AG08396 (cell line): ENCODE measurements at regions not wholly inside any gene's neighbourhood (a gene's known extent, or its start where the extent isn't known, plus 50 kb on each side); places are given as distances from the start of the nearest gene placed in this dataset.
A peak's percentile ranks its signal among the peaks of the same experiment; 100 is the strongest.

ENCODE experiments used
- DNase-seq: peaks from one replicate; pipeline ENCODE4 v3.0.0; 2012; ENCODE audit warnings: low spot score, mixed read lengths

DNA sequence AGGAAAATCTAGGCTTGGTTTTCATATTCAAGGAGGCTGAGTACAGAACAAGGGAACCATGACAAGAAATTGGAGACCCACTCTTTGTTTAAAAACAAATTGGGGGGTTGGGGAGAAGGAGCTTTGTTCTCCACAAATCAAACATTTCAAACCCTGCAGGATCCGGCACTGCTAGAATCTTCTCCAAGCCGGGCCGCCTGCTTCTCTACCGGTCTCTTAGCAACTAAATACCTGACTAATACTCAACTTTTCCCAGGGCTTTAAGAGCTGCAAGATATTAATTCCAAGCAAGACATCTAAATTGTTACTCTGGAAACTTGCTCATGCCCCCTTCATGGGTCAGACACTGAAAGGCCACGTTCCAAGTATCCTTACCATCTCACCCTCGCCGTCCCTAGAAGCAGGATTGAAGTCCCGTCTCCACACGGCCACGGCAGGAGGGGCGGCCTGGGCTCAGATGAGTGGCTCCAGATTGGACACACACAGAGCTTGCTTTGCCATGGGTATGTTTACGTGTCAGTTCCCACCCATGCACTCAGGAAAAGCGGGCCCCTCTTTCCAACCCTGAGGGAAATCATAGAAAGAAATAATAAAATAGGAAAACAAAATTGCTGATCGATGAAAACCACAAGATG is 126.4 kb upstream of the CDH4 start:
- no peak for DNase-seq

DNA sequence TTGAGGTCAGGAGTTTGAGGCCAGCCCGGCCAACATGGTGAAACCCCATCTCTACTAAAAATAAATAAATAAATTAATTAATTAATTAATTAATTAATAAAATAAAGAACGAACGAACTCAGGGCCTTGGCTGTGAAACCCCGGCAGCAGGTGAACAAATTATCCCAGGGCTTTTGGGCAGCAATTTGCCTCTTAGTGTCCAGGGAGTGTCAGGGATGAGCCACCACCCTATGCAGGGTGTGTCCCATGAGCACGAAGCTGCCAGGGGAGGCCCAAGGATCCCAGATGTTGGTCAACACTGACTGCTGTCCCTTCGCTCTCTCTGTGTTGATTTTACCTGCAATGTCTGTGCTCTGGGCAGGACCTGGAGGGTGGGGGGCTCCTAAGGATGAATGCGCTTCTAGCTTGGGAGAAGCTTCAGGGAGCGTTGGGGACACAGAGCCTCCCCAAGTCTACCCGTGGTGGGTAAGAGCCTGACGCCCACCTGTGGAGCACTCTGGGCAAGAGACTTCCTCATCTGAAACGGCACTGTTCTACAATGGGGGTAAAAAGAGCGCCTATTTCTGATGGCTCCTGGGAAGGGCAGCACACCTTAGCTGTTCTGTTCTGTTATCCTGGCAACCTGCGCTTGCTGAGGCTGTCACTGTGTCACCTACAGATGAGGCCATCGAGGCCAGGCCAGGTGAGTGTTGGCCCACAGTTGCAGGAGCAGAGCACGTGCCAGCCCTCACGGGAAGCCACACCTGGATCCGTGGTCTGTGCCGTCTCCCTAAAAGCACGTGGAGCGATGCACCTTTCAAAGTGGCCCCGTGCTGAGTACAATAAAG is 125.5 kb upstream of the CDH4 start:
- DNase-seq = no peak

DNA sequence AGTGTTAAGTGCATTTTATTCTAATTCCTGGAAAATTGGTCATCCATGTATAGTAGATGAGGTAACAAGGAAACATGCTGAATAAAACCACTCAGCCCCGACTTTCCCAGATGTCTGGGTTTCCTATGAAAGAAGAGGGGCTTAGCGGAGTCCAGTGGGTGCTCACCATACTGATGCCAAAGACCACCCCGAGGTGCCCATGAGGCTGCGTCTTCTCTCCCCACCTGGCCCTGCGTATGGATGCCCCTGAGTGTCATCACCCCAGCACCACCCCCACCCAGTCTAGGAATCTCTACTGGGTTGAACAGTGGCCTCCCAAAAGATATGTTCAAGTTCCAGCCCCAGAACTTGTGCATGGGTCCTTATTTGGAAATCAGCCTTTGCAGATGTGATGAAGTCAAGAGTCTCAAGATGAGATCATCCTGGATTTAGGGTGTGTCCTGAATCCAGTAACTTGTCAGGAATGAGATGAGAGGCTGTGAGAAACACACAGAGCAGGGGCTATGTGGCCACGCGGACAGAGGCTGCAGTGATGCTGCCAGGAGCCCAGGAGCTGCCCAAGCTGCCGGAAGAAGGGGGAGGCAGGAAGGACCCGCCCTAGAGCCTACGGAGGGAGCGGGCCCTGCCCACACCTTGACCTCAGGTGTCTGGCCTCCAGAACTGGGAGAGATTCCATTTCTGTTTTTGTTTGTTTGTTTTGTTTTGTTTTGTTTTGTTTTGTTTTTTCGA is 124.6 kb upstream of the CDH4 start:
- peak; percentile 60 for DNase-seq

DNA sequence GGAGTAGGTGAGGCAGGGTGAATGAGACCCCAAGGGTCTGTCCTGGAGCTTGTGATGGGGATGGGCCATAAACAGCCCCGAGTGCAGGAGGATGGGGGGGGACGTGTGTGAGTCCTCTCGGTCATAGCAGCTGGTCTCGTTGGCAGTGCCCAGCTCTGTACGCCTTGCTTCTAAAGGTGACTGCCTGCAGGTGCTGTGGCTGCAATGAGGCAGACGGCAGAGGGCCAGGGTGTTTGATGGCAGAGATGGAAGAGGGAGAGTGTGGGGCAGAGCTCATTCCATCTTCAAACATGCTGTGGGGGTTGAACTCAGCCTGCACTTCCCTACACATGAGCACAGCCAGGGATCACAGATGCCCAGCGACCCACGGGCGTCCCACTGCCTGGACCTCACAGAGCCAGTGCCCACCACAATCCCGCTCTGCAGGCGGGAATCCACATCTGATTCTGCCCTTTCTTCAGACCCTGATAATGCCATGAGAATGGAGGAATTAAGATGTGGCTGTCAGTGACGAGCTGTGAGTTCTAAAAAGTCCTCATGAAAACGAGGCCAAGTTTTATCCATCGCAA is 123.3 kb upstream of the CDH4 start:
- DNase-seq = no peak

DNA sequence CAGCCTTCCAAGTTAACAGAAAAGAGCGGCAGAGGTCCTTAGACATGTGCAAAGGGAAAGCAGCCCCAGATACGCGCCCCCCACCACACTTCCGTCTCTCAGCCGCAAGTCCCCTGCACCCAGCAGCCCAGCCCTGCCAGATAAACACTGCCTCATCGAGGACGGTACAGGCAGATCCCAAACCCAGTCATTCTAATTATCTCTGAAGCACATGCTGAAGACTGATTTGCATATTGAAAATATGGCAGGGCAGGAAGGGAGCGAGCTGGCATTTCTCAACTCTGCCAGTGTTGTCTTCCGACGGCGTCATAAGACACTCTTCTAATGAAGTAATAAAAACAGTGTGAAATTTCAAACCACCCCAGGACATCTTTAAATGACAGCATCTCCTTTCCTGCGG is 122.8 kb upstream of the CDH4 start:
- no peak for DNase-seq

DNA sequence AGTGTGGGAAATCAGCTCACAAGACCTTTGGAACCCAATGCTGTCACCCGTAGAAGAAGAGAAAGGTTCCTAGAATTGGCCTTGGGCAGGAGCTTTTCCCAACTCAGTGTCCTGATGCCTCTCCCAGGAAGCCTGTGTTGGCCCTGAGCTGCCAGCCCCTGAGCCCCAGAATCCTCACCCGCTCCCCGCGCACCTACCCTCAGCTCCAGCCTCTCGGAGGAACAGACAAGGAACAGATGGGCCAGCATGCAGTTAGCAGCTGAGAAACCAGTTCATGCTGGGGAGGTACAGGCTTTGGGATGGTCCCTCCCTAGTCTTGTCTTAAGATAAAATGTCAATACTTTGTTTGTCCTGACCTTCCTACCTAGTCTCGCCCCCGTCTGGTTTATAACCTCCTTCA is 121.9 kb upstream of the CDH4 start:
- no peak for DNase-seq

DNA sequence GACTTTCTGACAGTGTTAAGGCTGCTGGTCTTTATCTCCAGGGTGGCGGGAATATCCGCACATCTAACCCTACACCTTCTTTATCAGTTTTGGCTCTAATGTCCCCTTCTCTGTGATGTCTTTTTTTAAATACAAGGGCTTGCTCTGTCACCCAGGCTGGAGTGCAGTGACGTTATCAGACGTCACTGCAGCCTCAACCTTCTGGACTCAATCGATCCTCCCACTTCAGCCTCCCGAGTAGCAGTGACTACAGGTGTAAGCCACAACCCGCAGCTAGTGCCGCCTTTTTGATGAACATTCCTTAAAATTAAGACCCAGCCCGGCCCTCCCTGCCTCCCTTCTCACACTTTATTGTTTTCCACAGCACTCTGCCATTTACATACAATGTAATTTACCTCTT is 120.1 kb upstream of the CDH4 start:
- DNase-seq = no peak

DNA sequence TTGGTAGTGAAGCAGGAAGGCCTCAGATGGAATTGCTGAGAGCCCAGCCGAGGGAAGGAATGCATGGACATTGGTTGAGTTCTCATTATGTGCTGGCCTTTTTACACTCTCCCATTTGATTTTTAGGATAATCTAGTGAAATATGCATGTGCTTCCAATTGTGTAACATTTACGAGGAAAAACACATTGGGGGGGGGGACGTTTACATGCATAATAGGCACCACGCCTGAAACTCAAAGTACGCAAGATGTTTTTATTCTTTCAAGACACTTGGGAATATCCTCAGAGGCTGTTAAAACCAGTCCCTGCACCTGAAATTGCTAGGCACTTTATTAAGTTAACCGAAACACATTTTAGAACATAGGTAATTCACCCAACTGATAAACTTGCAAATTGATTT is 118.5 kb upstream of the CDH4 start:
- no peak for DNase-seq

DNA sequence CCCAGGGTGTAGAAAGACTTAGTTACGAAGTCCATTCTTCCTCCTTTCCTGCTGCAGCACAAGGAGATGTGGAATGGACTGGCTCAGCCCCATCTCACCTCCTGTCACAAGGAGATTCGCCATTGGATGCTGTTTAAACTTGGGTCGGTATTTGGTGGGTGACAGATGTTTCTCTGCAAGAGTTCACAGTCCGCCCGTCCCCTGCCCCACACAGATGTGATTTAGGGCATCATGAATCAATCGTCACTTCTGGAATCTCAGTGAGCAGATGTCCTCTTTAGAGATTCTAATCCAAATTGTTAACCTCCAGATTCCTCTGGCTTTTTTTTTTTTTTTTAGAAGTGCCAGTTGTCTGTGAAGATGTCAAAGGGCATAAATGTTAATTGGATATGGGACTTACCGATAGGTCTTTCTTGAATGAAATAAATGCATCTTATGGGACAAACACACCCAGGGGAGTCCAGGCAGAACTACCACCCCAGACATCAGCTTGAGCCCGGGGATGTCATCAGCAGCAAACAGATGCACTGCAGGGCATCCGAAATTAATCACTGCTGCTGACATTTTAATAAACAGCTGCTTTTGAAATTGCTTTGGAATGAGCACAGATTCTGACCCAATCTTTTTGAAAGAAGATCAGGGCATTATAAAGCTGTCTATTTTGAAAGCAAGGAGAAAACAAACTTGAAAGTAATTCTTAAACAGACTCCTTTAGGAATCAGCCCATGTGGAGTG is 117.6 kb upstream of the CDH4 start:
- DNase-seq = no peak

DNA sequence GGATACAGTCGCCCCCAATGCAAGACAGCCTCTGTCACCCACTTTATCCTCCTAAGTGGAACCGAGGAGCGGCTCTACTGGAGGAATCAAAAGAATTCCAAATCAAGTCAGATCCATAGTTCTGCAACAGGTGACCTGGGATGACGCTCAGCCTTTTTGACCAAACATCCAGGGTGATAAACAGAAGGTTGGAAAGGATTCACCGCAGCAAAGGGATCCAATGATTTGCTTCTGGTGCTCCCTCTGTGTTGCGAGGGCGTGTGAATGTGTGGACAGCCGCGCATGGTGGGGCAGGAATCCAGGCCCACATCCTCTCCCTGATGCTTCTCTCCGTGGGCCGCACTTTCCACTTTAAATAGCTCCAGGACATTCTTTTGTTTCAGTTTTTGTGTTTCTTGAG is 116.8 kb upstream of the CDH4 start:
- DNase-seq = no peak

DNA sequence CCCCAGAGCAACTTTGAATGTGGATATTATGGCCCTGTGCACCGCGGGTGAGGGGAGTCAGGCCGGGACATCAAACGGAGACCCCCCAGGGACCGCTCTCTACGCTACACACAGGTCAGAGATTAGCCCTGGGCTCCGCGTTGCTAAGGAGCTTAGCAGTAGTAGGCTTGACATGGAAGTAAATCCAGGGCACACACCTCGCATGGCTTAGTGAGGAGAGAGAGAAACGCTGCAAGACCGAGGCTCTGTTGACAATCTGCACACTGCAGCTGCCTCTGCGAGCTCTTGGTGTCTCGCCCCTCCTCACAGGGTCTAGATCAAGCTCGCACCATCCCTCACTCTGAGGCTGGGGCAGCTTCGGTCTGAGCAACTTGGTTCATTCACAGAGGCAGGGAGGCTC is 116.1 kb upstream of the CDH4 start:
- DNase-seq = no peak

DNA sequence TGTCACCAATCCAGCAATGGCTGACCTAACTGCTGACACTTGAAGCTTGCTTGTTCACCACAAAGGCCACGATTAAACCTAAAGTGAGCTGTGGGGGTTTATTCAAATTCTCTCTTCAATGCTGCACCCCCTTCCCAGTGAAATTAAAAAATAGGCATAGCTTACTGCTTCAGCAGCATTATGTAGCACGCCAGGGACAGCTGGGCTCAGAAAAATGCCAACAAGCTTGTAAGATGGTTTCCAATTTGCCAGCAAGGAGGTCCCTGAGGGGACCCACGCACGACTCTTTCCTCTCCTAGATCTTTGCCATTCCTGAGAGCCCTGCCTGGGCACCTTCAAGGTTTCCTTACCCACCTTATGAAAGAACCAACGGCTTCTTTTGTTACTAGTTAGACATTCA is 113.5 kb upstream of the CDH4 start:
- no peak for DNase-seq

DNA sequence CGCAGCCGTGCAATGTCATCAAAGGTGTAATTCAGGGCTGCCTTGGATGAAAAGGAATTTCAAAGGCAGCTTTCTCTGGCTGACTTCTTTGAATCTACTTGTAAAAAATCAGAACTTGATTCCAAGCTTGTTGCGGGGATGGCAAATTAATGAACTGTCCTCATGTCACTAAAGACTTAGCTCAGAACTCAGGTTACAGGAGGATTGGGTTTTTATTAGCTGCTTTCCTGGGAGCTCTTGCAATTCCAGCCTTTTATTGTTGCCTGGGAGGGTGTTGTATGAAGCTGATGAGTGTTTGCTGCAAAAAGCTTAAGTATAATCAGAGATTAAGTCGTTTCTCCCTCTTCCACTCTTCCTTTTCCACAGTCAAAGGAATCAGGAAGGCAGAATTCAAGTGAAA is 113.0 kb upstream of the CDH4 start:
- no peak for DNase-seq

DNA sequence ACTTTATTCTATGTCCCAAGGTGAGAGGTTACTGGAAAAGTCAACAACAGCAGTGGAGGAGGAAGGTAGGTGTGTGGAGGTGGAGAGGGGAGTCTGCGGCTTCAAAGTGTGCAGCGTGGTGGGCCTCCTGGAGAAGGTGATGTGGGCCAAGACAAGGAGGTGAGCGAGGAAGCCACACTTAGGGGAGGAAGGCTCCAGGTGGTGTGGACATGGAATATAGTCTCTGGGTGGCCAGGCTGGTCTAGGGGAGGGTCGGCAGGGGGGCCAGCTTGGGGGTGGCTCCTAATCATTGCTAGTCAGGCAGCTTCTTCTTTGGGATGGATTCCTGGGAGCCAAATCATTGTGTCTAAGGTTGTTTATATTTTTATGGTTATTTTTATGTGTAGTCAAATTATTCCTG is 111.5 kb upstream of the CDH4 start:
- no peak for DNase-seq

DNA sequence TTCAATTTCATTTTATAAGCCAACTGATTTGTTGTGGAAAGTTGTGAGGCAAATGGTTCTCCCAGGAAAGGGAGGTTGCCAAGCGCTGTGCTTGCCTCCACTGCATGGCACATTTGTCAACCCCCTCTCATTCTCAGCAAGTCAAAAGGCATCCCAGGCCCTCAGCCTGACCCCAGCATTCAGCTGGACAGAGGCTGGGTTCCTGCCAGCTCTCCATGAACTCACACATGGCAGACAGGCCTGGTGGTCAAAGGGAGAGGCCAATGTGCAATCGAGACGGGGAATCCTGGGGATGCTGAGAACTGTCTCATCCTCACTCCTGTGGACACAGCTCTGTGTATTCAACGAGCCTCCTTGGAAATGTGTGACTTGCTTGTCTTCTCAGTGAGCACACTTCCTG is 106.0 kb upstream of the CDH4 start:
- DNase-seq = no peak

DNA sequence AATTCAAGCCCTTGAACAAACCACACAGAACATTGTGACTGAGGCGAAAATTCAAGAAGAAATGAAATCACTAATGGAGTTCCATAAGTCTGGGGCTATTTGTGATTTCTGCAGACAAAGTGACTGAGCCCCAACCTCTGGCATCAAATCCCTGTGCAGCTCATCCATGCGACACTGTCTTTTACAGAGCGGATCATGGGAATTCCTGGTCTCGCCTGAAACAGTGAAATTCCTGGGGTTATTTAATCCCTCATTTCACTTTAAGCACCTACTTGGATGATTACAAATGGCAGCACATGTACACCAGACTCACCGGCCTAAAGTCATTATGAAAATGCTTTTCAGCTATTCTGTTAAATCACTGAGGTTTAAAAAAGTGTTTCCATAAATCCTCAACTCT is 102.4 kb upstream of the CDH4 start:
- no peak for DNase-seq

DNA sequence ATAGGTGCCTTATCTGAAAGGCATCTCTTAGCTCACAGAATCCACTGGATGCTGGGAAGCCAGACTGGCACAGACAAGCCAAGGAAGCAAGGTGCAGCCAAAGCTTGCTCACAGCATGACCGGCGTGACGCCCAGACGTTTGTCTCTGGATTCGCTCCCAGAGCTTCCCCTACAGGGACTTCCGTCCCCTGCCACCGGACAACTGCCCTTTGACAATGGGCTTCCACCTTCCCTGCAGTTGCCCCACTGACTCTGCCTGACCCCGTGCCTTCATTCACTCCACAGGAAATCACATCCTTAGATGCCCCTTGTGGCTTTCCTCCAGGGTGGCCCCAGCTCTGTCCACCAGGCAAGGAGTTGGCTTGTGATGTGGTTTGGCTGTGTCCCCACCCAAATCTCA is 94.8 kb upstream of the CDH4 start:
- DNase-seq = no peak

DNA sequence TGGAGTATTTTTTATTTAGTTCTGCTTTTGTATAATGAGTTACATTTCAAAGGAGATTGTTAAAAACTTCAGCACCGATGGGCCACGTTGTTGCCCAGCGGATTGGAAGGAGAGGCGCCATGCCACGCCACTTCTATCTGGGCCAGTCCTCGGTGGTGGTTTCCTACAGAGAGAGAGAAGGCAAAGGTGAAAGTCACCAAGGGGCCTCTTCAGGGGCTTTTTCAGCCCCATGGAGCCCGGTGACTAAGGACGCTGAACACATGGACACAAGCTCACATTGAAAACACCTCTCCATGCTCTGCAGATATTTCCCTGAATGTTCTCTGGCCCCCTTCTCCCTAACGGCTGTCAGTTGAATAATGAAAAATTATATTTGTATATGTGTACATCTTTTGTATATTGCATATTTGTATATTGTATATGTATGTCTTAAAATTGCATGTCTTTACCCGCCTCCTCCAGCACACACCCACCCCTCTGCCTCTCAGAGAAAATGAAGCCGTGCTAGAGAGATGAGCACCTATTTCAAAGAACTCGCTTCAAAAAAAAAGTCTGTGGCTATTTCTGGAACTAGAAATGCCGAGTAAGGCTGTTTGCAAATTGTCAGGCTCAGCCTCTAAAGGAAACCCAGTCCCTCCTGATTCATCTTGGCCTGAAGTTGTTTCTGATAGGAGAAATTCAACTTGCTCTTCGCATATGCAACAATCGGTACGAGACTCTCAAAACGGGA is 91.9 kb upstream of the CDH4 start:
- no peak for DNase-seq

DNA sequence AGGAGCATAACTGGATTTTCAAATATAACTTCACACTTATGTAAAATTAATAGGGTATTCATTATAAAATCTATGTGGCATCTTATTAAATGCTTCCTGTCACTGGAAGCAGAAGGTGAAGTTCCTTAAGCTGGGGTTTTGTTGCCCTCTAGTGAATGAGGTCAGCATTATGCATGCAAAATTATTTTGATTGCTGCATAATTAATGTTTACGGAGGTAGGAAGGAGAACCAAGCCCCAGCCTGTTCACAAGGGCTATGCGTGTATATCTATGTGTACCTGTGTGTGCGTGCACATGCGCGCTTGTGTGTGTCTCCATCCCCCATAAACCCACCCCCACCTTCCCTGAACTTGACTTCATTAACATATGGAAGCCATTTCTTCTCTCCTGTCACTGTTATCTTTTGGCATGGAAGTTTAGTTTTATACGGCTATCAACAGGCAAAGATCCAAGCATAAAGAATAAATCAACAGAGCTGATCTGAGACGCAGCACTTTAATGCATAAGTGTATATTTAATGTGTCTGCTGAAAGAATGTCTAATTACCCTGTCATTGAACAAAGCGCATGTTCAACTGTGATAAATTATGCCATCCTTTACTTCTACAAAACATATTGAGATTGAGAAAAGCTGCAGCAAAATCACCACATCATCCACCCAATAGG is 90.2 kb upstream of the CDH4 start:
- DNase-seq = no peak

DNA sequence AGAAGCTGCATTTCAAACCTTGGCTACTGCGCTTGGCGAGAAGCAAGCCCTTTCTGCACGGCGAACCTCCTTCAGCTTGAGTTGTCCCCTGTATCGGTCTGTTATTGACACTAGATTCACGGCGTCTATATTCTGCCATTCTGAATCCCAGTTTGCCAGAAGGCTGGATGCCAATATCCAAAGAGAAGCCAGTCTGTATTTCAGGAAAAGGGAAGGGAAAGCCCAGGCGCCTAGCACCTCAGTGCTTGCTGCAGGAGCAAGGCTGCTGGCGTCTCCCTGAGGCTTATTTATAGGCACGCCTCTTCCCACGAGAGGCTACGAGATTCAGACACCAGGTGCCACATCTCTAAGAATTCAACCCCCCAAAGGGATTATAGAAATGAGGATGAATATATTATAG is 89.6 kb upstream of the CDH4 start:
- DNase-seq = no peak

DNA sequence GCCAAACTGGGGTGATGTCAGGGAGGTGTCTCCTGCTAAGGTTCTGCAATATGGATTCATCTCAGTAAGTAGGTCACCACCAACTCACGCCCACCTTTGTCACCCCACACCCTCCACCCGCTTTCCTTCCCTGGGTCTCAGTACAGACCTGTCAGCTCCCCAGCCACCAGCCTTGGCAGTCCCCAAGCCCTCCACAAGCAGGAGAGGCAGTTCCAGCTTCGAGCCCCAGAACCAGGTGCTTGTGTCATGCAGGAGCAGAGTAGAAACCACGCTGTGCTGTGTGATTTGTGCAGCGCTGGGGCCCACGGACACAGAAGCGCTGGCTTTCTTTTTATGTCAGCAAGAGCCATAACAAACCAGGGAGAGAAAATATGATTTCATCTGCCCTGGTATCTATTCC is 89.0 kb upstream of the CDH4 start:
- no peak for DNase-seq
